ENCODE measurements at regions not wholly inside any gene's neighbourhood (a gene's known extent, or its start where the extent isn't known, plus 50 kb on each side); places are given as distances from the start of the nearest gene placed in this dataset.
A peak's percentile ranks its signal among the peaks of the same experiment; 100 is the strongest.

DNA sequence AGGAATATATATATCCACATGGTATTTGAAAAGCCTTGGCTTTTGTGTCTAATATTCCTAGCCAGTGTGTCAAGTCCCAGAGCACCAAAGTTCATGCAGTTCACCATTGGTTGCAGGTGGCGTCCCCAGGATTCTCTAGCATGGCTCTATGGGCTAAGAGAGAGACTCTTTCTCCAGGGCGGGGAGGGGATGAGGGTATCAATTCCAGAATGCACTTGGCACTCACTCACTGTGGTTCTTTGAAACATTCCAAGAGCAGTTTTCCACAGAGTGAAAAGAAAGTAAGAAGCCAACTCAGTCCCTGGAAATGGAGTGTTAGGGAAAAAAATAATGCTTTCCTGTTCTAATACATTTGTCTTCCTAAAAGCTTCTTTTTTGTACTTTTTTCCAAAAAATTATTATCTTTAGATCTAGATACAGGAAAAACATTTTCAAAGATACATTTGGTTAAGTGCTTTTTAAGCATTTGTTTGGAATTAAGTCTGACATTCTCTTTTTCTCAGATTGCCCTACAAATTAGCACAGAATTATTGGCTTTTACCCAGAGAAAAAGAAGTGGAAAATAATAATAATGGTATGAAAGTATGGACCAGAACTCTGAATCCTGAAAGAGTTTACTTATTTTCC is 239.9 kb downstream of the PAX3 start:
- no peak for DNase-seq

DNA sequence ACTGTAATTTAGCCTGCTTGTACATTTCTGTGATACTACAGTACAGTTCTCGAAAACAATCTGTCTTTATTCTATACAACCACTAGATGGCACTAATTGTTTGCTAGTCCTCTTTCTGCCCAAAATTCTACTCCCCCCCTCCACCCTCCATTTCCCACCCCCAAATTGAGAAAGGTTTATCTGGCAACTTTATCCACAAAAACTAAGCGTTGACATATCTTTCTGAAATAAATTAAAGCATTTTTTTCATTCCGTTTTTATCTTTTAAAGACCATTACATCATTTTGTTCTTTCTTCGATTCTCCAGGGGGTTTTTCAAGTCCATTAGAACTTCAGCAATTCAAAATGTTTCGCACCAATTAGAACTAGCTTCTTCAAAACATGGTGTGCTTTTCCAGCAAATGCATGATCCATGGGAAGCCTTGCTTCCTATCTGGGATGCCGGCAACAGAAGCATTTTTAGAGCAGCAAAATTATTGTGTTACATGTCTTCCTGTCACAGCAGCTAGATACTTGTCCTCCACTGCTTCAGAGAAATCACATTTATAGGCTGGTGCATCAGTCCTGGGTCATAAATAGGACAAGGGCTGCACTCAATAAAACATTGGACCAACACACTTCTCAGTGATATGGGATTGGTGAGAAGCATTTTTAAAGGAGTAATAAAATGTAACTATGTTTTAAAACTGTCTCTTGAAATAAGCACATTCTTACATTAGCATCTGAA is 241.3 kb downstream of the PAX3 start:
- peak; percentile 8 for DNase-seq

DNA sequence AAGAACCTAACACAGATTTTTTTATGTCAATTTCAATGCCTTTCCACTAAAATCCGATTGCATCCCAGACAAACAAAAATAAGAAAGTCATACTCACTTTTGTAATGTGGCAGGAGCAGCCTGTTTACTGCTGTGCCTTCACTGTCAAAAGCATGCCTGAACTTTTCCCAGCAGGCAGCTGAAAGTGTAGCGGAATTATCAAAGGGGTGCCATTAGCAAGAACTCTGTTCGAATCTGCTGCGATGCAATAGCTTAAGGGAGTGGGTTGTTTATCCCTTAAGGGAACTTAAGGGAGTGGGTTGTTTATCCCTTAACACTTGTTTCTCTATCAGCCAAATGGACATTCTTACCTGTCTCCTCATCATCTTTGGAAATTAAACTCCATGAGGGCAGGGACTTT is 243.5 kb downstream of the PAX3 start:
- no peak for DNase-seq

DNA sequence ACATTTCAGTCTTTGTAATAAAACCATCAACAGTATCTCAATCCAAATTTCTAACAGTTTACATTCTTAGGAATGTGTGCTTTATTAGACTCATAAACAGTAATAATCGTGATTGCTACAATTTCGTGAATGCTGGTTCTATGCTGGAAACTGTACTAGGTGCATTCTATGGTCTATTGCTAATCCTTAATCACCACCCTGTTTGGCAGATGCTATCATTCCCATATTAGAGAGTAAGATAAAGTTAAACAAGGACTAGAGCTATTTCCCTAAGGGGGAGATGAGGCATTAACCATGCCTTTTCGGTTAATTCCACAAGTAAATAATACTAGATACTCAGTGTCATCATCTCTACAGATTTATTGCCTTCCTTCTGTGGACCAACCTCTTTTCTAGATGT is 244.0 kb downstream of the PAX3 start:
- no peak for DNase-seq

DNA sequence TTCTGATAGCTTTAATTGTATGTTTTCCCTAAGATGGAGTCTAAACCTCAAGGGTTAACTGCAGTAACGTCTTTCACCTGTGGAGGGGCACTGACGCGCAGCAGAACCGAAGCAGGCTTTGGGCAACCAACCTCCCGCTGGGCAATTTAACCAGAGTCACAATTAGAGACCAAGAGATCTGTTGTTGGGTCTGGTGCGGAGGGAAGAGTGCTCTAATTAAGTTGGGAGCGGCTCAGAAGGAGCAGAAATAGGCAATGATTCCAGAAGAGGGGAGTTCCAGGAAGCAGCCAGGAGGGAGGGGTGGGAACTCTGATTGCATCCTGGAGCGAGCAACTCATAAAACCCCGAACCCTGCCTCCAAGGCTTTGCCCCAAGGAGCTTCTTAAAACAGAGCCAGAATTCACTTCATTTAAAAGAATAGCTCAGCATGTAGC is 245.8 kb downstream of the PAX3 start:
- no peak for DNase-seq

DNA sequence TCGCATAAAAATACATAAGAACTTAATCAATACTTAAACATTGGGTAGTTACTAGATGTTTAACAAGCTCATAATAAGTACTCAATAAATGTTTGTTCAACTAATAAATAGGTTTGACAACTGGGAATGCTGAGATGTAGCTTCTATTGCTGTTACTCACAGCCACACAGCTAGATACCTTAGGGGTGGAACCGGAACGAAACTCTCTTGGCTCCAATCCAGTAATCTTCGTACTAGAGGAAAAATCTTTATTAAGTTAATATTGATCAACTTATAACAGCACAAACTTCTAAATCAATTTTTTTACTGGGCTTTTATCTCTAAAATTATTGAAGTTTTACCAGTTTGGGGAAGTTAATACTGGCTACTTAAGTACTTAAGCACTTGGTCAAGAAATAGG is 247.8 kb downstream of the PAX3 start:
- no peak for DNase-seq

DNA sequence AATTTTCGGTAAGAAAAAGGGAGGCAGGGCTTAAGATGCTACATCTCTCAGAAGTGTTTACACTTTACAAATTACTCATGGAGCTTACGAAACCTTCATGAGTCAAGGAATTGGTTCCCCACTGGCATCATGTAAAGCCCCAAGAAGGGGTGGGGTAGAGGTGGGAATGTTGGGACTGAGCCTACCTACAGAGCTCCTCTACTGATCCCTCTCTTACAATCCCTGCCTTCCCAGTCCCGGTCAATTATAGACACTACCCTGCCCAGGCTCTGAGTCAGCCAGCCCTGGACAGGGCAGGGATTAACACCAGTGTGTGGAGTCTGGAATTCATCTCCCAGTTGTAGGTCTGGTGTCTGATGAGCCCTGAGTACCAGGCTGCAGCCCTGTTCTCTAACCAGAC is 248.9 kb downstream of the PAX3 start:
- no peak for DNase-seq

DNA sequence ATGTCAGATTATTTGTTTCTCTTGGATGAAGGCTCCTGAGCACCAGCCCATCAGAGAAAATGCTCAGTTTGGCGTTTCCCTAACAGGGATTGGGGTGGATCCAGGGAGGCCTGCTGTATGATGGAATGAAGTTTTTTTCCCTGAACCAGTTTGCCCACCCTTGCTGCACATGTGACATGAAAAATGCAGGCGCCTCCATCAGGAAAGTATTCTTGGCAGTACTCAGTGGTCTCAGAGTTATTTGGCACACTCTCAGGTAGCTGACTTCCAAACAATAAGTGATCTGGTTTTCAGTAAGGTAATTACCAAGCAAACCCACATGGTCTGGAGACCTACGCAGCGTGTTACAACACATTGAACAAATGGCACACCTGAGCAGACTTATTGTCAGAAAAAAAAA is 254.9 kb downstream of the PAX3 start:
- no peak for DNase-seq

DNA sequence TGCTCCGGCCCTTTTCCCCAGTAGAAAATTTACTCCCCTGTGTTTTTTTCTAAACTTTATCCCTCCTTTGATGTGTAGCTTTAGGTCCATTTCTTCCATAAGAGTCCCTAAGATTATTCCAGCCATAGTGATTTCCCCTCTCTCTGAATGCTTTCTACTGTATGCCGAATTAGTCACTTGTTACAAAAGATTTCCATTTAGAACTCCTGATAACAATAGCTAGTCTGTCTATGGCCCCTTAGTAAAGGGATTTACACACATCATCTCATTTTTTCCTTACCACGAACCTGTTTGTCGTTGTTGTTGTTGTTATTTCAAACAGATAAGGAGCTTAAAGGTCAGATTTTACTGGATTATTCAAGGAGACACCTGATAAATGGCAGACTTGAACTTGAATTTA is 256.1 kb downstream of the PAX3 start:
- no peak for DNase-seq

DNA sequence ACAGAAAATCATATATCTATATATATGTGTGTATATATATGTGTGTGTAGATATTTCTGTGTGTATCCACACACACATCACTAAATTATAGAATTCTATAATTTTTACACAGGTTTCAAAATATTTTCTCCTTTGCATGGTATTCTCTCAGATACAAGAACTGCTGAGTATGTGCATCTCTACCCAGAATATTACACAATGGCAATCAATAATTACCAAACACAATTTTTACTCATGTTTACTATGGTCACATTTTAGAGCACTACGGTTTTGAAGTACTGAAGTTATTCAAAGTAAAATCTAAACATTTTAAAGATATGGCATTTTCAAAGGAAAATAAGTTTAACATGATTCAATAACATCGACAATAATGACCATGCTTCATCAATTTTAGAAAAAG is 258.5 kb downstream of the PAX3 start:
- no peak for DNase-seq

DNA sequence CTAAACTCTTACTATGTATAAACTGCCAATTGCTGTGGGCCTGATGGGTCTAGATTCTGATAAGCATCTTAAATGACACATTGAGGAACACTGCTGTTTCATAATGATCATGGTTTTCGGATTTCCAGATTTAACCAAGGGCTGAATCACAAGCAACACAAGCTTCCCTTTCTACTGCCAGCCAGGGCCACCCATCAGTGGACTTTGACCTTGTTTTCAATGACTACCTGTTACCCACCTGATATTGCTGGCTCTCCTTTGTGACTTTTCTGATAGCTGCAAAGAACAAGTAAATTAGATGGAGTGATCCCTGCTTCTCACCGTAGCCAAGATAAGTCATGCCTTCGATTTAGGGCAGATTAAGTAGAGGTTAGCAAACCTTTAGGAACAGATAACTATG is 259.0 kb downstream of the PAX3 start:
- no peak for DNase-seq

DNA sequence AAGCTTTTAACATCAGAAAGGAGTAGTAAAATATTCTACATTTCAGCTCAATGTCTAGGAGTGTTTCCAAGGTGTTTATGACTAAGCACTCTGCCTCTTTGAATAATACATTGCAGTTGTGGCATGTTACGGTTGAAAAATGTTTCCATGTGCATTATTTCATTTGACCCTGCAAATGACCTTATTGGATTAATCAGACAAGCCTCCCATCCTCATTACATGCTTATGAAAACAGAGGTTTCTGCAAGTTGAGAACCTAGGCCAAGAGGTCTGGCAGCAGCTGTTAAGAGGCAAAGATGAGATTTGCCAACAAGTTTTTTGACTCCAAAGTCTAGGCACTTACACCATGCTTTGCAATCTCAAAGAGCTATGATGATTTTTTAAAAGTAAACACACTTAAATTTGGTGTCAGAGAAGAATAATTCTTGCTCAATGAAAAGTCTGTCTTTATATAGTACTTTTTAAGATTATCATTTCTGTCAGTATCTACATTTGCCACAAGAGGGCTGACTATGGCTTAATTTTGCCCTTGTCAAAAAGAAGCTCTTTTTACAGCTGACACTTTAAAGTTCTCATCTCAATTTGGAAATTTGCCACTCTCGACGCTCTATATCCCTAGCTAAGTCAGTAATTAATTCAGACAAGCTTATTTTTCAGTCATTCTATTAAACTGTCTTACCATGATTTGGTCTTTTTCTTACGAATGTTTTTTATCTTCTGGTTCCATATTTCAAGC is 260.6 kb downstream of the PAX3 start:
- DNase-seq, result no peak

DNA sequence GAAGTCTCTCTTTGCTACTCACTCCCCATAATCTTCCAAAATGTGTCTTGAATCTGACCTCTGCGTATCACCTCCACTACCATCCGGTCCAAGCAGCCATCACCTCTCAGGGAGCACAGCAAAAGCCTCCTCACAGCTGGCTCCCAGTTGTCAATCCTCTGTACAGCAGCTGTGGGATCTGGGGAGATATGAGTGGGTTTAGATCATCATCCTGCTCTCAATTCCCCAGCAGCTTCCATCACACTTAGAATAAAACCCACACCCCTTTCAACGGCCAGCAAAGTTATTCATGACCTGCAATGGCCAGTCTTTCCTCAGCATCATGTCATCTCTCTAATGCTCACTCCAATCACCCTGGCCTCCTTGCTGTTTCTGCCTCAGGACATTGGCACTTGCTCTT is 261.6 kb downstream of the PAX3 start:
- DNase-seq, result no peak

DNA sequence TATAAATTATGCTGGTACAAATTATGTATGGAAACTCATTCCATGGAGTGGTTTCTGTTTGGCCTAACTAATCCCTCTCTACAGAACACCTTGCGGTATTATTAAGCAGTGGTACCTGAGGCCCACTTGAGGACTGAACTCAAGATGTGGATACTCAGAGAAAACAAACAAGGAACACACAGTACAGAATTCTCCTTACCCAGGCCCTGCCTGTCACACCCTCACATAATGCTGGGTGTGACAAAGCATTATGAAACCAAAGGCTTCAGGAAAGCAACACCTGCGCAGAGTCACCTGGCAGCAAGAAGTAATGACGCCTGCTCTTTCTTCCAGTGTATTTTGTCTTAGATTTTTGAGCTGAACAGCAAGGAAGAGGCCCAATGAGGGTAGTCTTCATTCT is 264.7 kb downstream of the PAX3 start:
- DNase-seq, result no peak

DNA sequence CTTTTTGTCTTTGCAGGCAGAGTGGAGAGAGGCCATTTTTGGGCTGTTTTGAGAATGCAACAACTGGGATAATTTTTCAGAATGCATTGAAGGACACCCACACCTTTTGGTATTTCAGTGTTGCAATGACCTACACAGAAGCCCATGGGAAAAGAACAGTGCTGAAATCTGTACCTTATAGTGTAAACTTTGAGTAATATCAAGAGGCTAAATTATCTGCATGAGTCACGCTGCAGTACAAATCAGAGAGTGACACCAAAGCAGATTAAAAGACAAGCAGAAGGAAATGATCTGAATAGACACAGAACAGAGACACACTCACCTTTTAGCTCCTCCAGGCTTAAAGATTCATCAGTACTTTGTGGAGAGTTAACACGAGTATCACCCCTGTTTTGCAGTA is 265.3 kb downstream of the PAX3 start:
- DNase-seq, result no peak

DNA sequence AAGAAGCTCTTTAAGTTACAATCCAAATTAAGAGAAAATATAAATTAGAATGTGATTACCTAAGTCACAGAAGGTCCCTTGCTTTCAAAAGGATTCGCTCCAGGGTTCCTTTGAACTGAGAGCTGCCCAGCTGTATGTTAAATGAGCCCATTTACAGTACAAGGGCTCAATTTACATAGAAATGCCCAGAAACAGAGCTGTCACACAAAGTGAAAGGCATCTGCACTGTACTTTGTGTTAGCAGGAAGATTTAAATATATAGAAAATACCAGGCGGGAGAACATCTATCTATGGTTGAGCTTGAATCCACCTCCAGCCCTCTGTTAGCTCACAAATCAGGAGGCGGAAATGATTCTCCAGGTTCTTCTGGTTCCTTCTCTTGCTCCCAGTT is 272.9 kb downstream of the PAX3 start:
- no peak for DNase-seq

DNA sequence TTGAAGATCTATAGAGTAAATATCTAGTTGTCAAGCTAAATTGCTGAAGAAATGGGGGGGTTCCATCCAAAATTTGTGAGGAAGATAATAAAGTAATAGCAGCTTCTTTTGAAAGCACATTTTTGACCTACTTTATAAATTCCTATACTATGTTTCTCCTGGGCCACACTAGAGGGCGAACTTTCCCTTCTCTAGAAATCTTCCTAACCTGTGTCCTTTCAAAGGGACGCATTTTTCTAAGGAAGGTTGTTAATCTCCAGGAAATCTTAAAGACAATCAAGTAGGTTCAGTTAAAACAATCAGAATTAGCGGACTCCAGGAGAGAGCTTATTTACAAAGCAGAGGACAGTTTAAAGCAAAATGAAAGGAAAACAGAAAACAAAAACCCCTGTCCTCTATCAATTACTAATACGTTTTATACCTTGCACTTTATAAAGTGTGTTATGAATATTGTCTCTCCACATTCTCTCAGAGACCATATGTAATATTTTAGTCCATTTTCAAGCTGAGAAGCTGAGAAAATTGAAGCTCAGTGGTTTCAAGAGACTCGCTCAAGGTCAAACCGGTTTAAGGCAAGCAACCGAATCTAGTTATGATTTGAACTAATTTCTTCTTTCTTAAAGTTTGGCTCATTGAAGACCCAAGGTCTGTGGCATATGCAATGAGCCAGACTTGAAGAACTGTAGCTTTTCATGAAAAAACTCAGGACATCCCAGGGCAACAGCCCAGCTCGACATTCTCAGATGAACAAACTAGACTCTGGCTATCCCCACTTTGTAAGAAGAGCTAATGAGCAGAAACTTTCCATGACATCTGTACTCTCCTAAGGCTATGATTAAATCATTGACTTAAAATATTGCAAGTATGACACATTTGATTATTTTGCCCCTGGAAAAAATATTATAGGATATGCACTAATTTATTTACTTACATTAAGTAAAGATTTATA is 273.6 kb downstream of the PAX3 start:
- DNase-seq, result peak; percentile 11

DNA sequence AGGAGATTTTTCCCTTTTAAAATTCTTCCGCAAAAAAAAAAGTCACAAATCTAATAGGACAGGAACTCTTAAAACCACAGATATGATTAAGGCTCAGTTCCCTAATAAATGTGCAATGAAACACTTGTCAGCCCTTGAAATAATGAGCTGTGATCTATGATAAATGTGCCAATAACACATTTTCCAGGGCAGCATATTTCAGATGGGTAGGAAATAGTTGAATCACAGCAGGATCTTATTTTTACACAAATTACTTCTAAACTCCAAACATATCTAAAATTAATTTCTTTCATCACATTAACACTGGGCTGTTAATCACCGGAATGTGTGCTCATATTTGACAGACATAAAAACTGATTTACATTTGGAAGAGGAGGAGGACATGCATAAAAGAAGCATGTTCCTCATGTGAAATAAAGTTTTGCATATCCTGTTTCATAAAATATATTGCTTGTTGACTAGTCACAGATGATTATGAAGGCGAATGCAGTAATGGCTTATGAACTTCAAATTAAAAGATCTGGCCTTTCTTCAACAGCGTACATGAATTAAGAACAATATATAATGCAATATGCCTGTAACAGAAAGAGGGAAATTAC is 281.4 kb downstream of the PAX3 start:
- no peak for DNase-seq

DNA sequence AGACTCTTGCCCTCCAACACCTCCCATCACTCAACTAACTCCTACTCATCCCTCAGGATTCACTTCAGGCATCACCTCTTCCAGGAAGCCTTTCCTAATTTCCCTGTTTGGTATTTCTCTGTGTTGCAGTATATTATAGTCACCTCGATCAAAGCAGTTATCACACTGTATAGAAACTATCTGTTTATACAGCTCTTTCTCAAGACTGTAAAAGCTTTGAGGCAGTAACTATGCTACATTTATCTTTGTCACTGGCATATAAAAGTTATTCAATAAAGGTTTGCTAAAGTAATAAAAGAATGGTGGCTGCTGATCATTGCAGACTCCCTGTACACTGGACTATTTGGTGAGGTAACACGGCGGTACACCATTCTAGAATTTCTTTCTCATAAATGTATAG is 284.9 kb downstream of the PAX3 start:
- DNase-seq, result no peak

DNA sequence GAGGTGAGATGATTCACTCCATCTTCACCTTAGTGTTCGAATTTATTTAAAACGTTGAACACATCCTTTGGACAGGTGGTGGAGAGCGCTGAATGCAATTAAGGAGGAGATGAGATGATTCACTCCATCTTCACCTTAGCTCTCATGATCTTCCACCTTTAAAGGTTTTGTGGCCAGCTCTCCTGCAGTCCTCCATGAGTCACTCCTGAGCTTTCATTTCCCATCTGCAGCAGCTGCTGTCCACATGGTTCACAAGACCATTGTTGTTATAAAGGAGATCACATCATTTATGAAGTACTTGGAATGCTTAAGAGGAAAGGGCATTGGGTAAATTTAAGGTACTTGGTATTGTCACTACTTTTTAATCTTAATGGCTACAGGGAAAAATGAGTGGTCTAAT is 298.5 kb downstream of the PAX3 start:
- no peak for DNase-seq

DNA sequence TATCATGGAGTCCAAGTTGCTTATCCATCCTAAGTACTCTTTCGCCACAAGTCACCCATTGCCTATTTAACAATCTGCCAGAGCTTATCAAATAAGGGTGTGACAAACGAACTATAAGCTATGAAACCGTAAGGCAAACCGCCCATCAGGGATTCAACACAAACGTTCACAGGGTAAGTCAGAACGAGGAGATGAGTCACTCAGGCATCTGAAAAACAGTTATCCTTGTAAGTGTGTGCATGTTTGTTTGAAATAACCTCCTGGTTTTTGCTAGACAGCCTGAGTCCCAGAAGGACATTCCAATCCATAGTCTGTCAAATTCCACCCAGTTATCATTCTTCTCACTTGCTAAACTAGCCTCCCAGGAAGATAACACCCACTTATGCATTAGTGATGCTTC is 299.1 kb downstream of the PAX3 start:
- no peak for DNase-seq

DNA sequence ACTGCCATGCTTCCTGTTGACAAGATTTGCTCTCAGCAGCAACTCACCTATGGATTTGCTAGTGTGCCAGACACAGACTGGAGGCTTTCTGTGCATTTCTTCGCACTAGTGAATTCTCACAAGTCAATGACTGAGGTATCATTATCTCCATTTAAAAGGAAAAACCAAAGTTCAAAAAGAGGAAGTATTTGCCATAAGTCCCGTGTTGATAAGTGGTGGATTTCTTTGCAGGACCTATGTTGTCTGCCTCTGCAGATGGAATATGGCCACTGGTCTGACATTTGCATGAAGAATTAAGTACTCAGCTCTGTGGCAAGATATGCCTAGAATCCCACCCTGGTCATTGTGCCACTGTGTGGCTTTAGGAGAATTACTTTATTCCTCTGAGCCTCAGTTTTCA is 299.6 kb downstream of the PAX3 start:
- peak; percentile 5 for DNase-seq

DNA sequence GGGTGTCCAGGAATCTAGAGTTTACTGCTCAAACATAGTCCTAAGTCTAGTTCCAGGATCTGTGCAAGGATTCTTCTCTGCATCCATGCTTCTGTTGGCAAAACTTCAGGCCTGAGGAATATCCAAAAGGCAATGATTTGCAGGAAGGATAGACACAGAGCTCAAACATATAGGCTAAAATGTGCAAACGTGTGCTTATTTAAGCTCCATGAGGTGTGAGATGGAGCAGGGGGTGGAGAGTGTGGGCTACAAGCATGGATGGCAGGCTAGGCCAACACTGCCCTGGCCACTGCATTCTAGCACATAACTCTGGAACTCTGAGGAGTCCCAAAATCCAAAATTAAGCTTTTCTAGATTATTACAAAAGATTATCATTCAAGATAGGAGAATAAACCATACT is 301.1 kb downstream of the PAX3 start:
- DNase-seq, result no peak

Data from MV-4-11 (cell line).